SK-N-SH (cell line): ENCODE measurements at regions not wholly inside any gene's neighbourhood (a gene's known extent, or its start where the extent isn't known, plus 50 kb on each side); places are given as distances from the start of the nearest gene placed in this dataset.
A peak's percentile ranks its signal among the peaks of the same experiment; 100 is the strongest.

Experiments
- CTCF ChIA-PET: fragments of 300-600, 350-600 bp; formaldehyde crosslinking; extraction: SDS; loops from one replicate; lab custom pipeline; 2021; lab: Yijun Ruan, JAX
- POLR2A ChIA-PET: fragments of 350-600 bp; sonication (Branson Sonifier 250); formaldehyde crosslinking; extraction: SDS; loops from one replicate; lab custom pipeline; 2020; ENCODE audit warnings: antibody characterized with exemption, inconsistent platforms; lab: Yijun Ruan, JAX
- DNase-seq: peaks from one replicate; pipeline ENCODE4 v3.0.0; 2012
- H2AFZ ChIP-seq: fragments of 200-600 bp; sonication (generic); 2 replicates; pipeline ENCODE4 v1.8.1; 2016; ENCODE audit warnings: antibody characterized with exemption, mild to moderate bottlenecking, low read depth
- H3F3A ChIP-seq: fragments of 200-600 bp; sonication (generic); replicated peaks from 2 replicates; pipeline ENCODE3; 2016; ENCODE audit warnings: antibody characterized with exemption, mild to moderate bottlenecking; ENCODE audit not compliant: insufficient read depth
- H3K27ac ChIP-seq, 2 experiments: fragments of 200-500 bp in 1 of 2; fragments of 200-600 bp in 1 of 2; sonication (Bioruptor generic) in 1 of 2; sonication (generic), shearing (Covaris generic) in 1 of 2; 2 replicates each; pipeline versions ENCODE4 v1.5.1 to v1.6.1; 2014 to 2016; ENCODE audit warnings: low read depth in 2 of 2, inconsistent platforms in 1 of 2, low read length in 1 of 2, mild to moderate bottlenecking in 1 of 2, mixed read lengths in 1 of 2
- H3K27me3 ChIP-seq: fragments of 200-600 bp; sonication (generic), shearing (Covaris generic); 2 replicates; pipeline ENCODE4 v1.6.1; 2016; ENCODE audit warnings: mixed run types; ENCODE audit not compliant: insufficient read depth
- H3K36me3 ChIP-seq, 2 experiments: fragments of 200-500 bp in 1 of 2; fragments of 200-600 bp in 1 of 2; sonication (Bioruptor generic) in 1 of 2; sonication (generic) in 1 of 2; replicated peaks in 1 of 2; 2 replicates each; pipeline versions ENCODE3 to v1.5.1; 2014 to 2016; ENCODE audit warnings: low read length in 1 of 2, mild to moderate bottlenecking in 1 of 2; ENCODE audit not compliant: insufficient read depth in 2 of 2, control insufficient read depth in 1 of 2
- H3K4me1 ChIP-seq, 2 experiments: fragments of 200-500 bp in 1 of 2; fragments of 200-600 bp in 1 of 2; sonication (Bioruptor generic) in 1 of 2; sonication (generic), shearing (Covaris generic) in 1 of 2; 2 replicates each; pipeline versions ENCODE4 v1.5.1 to v1.6.1; 2014 to 2016; ENCODE audit warnings: low read depth in 1 of 2, low read length in 1 of 2, mixed run types in 1 of 2; ENCODE audit not compliant: insufficient read depth in 2 of 2, control insufficient read depth in 1 of 2
- H3K4me2 ChIP-seq: fragments of 200-600 bp; sonication (generic), shearing (Covaris generic); 2 replicates; pipeline ENCODE4 v1.6.1; 2017; ENCODE audit warnings: mixed run types
- H3K4me3 ChIP-seq, 2 experiments: fragments of 200-500 bp in 1 of 2; fragments of 200-600 bp in 1 of 2; sonication (Bioruptor generic) in 1 of 2; sonication (generic), shearing (Covaris generic) in 1 of 2; 2 replicates each; pipeline versions ENCODE4 v1.5.1 to v1.8.1; 2014 to 2016; ENCODE audit warnings: low read depth in 2 of 2, inconsistent platforms in 1 of 2, low read length in 1 of 2, mild to moderate bottlenecking in 1 of 2, mixed read lengths in 1 of 2, moderate library complexity in 1 of 2
- H3K79me2 ChIP-seq: fragments of 200-600 bp; sonication (generic); 2 replicates; pipeline ENCODE4 v1.8.1; 2017; ENCODE audit warnings: mild to moderate bottlenecking; ENCODE audit not compliant: insufficient read depth
- H3K9ac ChIP-seq: fragments of 200-600 bp; sonication (generic); 2 replicates; pipeline ENCODE4 v1.6.1; 2017; ENCODE audit warnings: mixed run types
- H3K9me2 ChIP-seq: fragments of 200-600 bp; sonication (generic); 2 replicates; pipeline ENCODE4 v1.6.1; 2017; ENCODE audit warnings: mixed run types
- H3K9me3 ChIP-seq: fragments of 200-600 bp; sonication (generic); 2 replicates; pipeline ENCODE4 v1.6.1; 2017; ENCODE audit warnings: mixed run types, mild to moderate bottlenecking, moderate library complexity
- H4K20me1 ChIP-seq: fragments of 200-600 bp; sonication (generic); 2 replicates; pipeline ENCODE4 v1.6.1; 2017; ENCODE audit warnings: mild to moderate bottlenecking, mixed run types; ENCODE audit not compliant: insufficient read depth
- EP300 ChIP-seq, 2 experiments: IDR thresholded peaks; 2 replicates each; pipeline versions ENCODE4 v1.4.0 to v1.6.1; 2012; ENCODE audit warnings: borderline replicate concordance in 1 of 2, low read depth in 1 of 2, low read length in 1 of 2
- FOXJ3 ChIP-seq: sonication (generic); formaldehyde crosslinking; IDR thresholded peaks from 2 replicates; pipeline ENCODE4 v1.5.1; 2020; ENCODE audit warnings: mild to moderate bottlenecking, missing genetic modification reagents
- GABPA ChIP-seq: IDR thresholded peaks from 2 replicates; pipeline ENCODE4 v1.4.0; 2012; ENCODE audit warnings: low read depth, mild to moderate bottlenecking
- MEF2A ChIP-seq: IDR thresholded peaks from 2 replicates; pipeline ENCODE4 v1.4.0; 2012; ENCODE audit warnings: low read depth, borderline replicate concordance
- NRF1 ChIP-seq: IDR thresholded peaks from 2 replicates; pipeline ENCODE4 v1.6.1; 2012; ENCODE audit warnings: low read depth, mild to moderate bottlenecking, low read length
- RCOR1 ChIP-seq: fragments of 150-350 bp; IDR thresholded peaks from 2 replicates; pipeline ENCODE4 v1.6.1; 2017; ENCODE audit warnings: antibody characterized with exemption, low read length
- RFX5 ChIP-seq: IDR thresholded peaks from 2 replicates; pipeline ENCODE4 v1.6.1; 2012; ENCODE audit warnings: mild to moderate bottlenecking, improper control_type of control experiment, low read length
- SMC3 ChIP-seq: IDR thresholded peaks from 2 replicates; pipeline ENCODE4 v1.6.1; 2012; ENCODE audit warnings: low read depth, low read length, improper control_type of control experiment
- YY1 ChIP-seq: IDR thresholded peaks from 2 replicates; pipeline ENCODE4 v1.4.0; 2012; ENCODE audit warnings: low read depth, mild to moderate bottlenecking
- WGBS: methylation state at CpG from one replicate; pipeline ENCODE4 v1.1.6; 2017; ENCODE audit warnings: low lambda C conversion rate; 5-methylcytosine and 5-hydroxymethylcytosine counted together
- TF ChIP-seq, protein P1 (sequence below): IDR thresholded peaks from 2 replicates; pipeline ENCODE4 v1.4.0; 2012; ENCODE audit warnings: low read depth, borderline replicate concordance
- TF ChIP-seq, protein P2 (sequence below): fragments of 150-350 bp; IDR thresholded peaks from 2 replicates; pipeline ENCODE4 v1.6.1; 2017; ENCODE audit warnings: antibody characterized with exemption, low read length, low read depth, borderline replicate concordance
- TF ChIP-seq, protein P3 (sequence below): fragments of 150-350 bp; IDR thresholded peaks from 2 replicates; pipeline ENCODE4 v1.6.1; 2016; ENCODE audit warnings: mild to moderate bottlenecking, low read depth, low read length
- TF ChIP-seq, protein P4 (sequence below): fragments of 200-600 bp; sonication (generic); IDR thresholded peaks from 2 replicates; pipeline ENCODE4 v1.6.1; 2017; ENCODE audit warnings: antibody characterized with exemption, mild to moderate bottlenecking, moderate library complexity

DNA sequence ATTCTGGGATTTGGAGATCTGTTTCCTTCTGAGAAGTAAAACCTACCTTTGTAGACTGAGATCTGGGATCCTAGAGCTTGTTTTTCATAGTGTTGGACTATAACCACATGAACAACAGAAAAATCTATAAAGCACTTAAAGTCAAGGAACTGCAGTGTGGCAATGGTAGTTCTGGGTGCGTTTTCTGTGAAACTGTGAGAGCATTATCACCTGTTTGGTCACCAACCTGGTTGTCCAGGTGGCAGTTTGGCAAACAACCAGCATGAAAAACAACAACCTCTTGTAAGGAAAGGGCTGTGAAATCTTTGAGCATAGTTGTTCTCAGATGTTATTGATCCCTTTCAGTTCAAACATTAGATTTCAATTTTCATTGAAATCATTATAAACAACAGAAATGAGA is 215.8 kb upstream of the CITED2 start:
- 73% methylated on average over 1 of the region's 1 CpG for WGBS
- CTCF ChIA-PET, result interaction anchor here (0.6 kb wide), 1 partner anchor 167 kb away, joined by 3 read pairs; no protein-coding TSS in a partner anchor
- Histone ChIP-seq H3K9me3 (no peaks in the 10 kb centered on the region), H3K36me3 (no peaks in the 10 kb centered on the region), H3K4me3 (no peak overlapping the region), H2AFZ (no peak overlapping the region), H3K79me2 (no peaks in the 10 kb centered on the region), H3K4me2 (no peak overlapping the region), H3K27me3 (no peaks in the 10 kb centered on the region), H3K9ac (no peak overlapping the region), H3K27ac (peak overlapping the region in 1 of 2 experiments; percentile 83; a peak in 1 of 4 replicates), H4K20me1 (no peaks in the 10 kb centered on the region), H3F3A (peaks cover 26% of the 10 kb centered on the region), H3K4me1 (peaks cover 0 to 21% of the 10 kb centered on the region in 2 experiments; a peak in 2 of 4 replicates), H3K9me2 (no peaks in the 10 kb centered on the region)
- TF ChIP-seq, protein P1, sequence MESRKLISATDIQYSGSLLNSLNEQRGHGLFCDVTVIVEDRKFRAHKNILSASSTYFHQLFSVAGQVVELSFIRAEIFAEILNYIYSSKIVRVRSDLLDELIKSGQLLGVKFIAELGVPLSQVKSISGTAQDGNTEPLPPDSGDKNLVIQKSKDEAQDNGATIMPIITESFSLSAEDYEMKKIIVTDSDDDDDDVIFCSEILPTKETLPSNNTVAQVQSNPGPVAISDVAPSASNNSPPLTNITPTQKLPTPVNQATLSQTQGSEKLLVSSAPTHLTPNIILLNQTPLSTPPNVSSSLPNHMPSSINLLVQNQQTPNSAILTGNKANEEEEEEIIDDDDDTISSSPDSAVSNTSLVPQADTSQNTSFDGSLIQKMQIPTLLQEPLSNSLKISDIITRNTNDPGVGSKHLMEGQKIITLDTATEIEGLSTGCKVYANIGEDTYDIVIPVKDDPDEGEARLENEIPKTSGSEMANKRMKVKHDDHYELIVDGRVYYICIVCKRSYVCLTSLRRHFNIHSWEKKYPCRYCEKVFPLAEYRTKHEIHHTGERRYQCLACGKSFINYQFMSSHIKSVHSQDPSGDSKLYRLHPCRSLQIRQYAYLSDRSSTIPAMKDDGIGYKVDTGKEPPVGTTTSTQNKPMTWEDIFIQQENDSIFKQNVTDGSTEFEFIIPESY, result no peak
- no peak for TF ChIP-seq SMC3
- TF ChIP-seq RCOR1, result no peak
- TF ChIP-seq, protein P2, sequence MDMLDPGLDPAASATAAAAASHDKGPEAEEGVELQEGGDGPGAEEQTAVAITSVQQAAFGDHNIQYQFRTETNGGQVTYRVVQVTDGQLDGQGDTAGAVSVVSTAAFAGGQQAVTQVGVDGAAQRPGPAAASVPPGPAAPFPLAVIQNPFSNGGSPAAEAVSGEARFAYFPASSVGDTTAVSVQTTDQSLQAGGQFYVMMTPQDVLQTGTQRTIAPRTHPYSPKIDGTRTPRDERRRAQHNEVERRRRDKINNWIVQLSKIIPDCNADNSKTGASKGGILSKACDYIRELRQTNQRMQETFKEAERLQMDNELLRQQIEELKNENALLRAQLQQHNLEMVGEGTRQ, result no peak
- no peak for TF ChIP-seq FOXJ3 (CRISPR knock-in tag)
- TF ChIP-seq, protein P3, sequence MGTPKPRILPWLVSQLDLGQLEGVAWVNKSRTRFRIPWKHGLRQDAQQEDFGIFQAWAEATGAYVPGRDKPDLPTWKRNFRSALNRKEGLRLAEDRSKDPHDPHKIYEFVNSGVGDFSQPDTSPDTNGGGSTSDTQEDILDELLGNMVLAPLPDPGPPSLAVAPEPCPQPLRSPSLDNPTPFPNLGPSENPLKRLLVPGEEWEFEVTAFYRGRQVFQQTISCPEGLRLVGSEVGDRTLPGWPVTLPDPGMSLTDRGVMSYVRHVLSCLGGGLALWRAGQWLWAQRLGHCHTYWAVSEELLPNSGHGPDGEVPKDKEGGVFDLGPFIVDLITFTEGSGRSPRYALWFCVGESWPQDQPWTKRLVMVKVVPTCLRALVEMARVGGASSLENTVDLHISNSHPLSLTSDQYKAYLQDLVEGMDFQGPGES, result no peak
- TF ChIP-seq MEF2A, result no peak
- no peak for TF ChIP-seq YY1
- TF ChIP-seq EP300 (IDR thresholded peaks at IDR 0.05; ENCODE audit: borderline replicate concordance in 1 of 2, low read depth in 1 of 2, low read length in 1 of 2), result no peak
- no peak for TF ChIP-seq GABPA
- no peak for TF ChIP-seq NRF1
- TF ChIP-seq, protein P4, sequence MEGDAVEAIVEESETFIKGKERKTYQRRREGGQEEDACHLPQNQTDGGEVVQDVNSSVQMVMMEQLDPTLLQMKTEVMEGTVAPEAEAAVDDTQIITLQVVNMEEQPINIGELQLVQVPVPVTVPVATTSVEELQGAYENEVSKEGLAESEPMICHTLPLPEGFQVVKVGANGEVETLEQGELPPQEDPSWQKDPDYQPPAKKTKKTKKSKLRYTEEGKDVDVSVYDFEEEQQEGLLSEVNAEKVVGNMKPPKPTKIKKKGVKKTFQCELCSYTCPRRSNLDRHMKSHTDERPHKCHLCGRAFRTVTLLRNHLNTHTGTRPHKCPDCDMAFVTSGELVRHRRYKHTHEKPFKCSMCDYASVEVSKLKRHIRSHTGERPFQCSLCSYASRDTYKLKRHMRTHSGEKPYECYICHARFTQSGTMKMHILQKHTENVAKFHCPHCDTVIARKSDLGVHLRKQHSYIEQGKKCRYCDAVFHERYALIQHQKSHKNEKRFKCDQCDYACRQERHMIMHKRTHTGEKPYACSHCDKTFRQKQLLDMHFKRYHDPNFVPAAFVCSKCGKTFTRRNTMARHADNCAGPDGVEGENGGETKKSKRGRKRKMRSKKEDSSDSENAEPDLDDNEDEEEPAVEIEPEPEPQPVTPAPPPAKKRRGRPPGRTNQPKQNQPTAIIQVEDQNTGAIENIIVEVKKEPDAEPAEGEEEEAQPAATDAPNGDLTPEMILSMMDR, result no peak
- no peak for TF ChIP-seq RFX5
- no peak for DNase-seq
- POLR2A ChIA-PET, result no interaction called here
